NCI-H146 treated with DMSO at 0.1 percent for 48 hours (cell line): ENCODE measurements at regions not wholly inside any gene's neighbourhood (a gene's known extent, or its start where the extent isn't known, plus 50 kb on each side); places are given as distances from the start of the nearest gene placed in this dataset.
"Not testable (repeated sequence)": the region's sequence is repeated elsewhere in the genome, so short reads cannot be mapped to it uniquely, and the experiment has no call there.

Experiments used
- DNase-seq: peaks from one replicate; lab custom pipeline; 2025; ENCODE audit not compliant: unreplicated experiment; lab: John Stamatoyannopoulos, UW

DNA sequence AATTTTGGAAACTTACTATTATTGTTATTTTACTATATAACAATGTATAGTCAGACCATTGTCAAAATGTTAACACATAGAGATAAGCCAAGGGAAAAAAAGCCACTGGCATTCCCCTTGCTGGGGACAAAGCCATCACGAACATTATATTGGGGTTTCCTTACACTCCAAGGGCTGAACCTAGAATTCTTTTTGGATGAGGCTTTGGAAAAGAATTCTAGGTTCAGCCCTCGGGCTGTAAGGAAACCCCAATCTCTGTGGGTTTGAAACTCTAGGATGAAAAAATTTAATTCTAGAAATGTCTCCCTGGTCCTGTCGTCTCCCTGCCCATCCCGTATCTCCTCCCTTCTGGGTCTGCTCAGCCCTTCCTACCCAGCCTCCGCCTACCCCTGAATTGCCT is 67.0 kb upstream of the SMAD6 start:
- DNase-seq, result no peak

DNA sequence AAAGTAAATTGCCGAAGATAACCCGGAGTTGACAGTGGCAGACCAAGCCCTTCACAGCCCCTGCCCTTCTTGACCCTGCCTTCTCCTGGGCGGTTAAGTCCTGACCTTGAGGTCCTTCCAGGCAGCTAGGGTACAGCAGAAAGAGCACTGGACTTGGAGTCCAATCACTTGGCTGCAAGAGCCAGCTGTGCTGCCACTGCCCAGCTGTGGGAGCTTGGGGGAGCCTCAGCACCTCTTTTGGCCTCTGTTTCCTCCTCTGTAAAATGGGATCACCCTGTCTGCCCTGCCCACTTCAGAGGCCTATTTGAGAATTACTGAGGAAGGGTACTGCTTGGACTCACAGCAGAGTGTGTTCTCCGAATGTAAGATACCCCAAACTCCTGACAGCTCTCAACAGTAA is 66.2 kb upstream of the SMAD6 start:
- no peak for DNase-seq

DNA sequence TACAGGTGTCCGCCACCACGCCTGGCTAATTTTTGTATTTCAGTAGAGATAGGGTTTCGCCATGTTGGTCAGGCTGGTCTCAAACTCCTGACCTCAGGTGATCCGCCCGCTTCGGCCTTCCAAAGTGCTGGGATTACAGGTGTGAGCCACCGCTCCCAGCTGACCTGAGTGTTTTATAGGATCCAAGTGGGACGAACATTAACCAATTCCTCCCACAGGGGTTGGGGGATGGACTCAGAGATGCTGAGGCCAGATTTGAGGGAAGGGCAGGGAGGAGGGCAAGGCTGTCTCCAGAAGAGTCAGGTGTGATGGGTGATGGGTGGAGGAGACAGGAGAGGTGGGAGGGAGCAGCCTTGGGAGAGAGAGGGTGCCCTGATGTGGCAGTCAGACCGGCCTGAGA is 65.0 kb upstream of the SMAD6 start:
- DNase-seq, result not testable (repeated sequence)

DNA sequence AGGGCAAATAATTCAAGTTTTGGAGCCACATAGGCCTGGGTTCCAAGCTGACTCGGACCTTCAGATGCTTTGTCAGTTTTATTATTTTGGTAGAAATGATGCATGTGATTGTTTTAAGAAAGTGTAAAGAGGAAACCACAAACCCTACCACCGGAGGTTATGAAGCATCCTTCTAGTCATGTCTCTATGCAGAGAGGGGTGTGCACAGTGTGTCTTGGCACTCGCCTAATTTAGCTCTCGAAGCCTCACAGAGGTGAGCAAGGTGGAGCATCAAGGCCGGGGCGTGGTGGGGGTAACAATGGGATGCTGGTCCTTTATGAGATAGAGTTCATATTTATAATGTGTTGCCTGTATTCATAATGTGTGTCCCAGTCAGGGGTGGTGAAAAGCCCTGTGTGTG is 63.7 kb upstream of the SMAD6 start:
- DNase-seq, result no peak

DNA sequence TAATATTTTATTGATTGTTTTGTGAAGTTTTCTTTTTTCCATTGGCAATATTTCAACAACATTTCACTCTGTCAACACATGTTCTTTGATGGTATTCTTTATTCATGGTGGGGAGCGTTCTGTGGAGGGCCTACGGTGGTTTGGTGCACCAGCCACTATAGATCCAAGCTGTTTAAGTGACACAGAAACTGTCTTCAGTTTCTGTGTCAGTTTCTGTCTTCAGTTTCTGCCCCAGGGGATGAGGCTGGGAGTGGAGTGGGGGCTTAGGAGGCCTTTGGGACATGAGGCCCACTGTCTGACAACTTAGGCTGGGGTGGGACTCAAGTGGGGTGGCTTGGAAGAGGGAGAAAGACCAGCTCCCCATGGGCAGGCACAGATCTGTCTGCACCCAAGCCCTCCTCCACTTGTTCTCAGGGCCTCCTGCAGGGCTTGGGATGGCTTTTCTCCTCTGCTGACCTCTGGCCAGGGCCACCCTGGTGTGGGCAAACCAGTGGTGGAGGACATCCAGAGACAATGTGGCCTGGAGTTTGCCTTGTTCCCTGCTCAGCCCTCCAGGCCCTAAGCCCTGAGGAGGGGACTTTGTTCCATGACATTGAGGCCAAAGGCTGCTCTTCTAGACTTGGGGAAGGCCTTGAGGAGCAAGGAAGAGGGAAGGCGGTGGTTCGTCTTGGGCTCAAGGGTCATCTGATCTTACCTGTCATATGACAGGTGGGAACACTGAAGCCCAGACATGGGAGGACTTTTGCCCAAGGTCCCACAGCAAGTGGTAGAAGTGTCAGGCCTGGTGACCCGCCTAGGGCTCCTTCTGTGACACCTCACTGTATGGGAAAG is 60.3 kb upstream of the SMAD6 start:
- DNase-seq, result no peak

DNA sequence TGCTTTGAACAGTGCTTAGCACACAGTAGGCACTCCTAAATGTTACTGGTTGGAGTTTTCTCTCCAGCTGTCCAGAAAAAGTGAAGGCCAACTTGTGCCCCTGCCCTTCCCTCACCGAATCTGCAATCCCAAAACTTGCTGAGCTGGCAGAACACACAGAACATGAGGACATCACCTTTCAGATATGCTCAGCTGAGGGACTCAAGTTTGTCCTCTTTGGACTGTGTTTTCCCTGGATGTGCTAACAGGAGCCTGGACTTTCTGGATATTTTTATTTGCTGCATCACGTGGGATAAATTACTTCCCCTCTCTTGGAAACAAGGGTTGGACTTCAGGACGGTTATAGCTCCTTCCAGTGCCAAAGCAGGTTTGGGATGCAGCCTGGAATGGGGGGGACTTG is 59.5 kb upstream of the SMAD6 start:
- DNase-seq, result no peak

DNA sequence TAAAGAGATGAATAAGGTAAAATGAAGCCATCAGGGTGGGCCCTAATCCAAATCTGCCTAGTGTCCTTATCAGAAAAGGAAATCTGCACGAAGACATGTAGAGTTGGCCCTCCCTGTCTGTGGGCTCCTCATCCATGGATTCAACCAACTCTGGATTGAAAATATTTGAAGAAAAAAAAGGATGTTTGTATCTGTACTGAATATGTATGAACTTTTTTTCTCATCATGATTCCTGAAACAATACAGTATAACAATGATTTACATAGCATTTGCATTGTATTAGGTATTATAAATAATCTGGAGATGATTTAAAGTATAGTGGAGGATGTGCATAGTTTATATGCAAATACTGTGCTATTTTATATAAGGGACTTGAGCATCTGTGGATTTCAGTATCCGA is 59.0 kb upstream of the SMAD6 start:
- no peak for DNase-seq

DNA sequence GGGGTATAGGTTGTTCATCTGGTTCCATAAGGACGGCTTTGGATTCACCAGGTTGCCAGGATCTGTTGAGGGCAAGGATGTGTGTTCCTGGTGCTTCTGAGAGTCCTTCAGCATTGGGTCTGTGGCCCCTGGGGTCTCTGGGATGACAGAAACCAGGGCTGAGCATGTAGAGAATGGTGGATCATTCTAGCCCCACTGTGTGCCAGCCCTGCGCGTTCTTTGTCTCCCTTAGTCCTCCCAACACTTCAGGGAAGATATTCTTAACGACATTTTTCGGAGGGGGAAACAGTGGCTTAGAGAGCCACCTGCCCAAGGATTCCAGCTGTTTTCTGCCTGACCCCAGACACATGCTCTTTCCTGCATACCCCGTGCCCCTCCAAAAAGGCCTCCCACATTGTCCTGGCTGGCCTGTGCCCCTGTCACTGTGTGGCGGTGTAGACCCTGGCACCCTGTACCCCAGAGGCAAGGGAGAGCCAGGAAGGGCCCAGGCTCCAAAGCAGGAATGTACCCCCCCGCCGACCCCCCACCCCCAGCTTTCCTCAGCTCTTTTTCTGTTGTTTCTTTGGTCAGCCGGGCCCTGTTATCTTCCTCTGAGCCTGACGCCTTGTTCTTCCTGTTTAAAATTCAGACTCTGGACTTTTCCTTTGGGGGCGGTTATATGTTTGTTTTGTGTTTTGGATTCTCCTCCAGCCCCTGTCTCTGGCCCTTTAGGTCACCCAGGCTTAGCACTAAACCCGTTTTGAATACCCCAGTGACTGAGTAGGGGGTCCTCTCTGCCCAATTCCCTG is 57.8 kb upstream of the SMAD6 start:
- no peak for DNase-seq

DNA sequence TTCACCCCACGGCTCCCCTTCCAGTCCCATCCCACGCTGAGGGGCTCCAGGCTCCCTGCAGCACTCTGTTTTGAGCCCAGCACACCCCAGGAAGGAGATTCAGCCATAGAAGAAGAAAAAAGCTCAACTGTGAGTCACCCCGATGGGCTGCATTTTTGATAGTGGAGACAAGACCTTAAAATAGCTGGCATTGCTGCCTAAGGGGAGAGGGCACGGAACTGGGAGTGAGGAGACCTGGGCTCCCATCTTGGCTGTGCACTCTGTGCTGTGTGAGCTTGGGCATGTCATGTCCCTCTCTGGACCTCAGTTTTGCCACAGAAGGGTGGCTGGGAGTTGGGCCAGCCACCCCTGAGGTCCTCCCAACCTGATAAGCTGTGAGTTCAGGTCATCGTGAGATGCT is 57.2 kb upstream of the SMAD6 start:
- no peak for DNase-seq

DNA sequence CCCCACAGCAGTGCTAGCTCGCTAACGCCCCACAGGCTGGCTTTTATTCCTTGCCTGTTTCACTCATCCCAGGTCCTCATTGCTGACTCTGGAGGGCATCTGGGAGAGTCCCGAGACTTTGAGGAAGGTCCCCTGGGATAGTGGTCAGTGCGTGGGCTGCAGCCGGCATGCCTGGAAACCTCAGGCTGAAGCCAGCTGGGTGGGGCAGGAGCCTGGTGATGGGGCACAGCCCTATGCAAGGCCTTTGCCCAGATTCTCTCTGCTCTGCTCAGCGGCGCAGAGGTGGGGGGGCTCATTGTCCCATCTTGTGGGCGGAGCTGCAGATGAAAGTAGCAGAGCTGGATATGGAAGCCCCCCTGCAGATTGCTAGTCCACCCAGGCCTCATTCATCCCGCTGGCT is 55.7 kb upstream of the SMAD6 start:
- no peak for DNase-seq

DNA sequence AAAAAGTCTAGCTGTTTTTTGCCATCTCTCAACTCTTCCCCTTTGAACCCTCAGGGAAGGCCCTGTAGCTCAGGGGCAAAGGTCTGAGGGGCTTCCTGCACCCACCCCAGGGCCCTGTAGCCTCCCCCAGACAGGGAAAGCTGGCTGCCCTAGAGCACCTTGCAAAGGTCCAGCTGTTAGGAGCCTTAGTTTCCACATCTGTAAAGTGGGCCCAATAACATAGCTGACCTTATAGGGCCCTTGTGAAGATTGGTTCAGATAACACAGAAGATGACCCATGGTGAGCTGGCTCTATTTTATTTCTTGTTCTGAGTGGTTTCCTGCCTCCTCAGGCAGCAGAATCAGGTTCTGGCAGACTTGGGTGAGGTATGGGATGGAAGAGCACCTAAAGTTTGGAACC is 55.2 kb upstream of the SMAD6 start:
- no peak for DNase-seq

DNA sequence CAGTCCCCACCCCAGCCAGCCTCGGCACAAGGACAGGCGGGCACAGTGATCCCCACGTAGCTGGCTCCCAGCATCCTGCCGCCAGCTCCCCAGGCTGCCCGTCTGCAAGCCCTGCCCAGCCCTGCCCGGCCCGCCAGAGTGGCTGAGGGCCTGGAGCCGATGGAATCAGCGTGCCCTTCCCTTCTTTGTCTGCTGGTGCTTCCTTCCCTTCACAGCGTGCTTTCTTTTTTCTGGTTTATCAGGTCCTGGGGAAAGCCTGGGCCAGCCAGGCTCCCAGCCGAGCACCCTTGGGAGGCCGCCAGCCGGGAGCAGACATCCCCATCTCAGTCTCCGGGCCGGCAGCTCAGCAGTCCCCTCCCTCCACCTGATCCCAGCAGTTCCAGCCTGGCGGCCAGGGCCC is 54.7 kb upstream of the SMAD6 start:
- DNase-seq, result no peak

DNA sequence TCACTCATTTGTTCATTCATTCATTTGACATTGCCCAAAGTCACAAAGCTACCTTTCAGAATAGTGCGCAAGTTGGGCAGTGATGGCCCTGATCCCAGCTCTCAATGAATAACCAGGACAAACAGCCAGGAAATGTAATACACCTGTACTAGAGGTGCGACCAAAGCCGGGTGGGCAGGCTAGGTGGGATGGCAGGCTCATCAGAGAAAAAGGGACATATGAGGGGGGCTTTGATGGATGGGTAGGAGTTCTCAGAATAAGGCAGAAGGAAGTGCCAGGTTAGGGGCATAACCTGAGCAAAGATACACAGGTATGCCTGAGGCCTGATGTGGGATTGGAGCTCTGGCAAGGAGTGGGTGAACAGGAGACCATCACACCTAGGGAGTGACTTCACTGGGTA is 53.4 kb upstream of the SMAD6 start:
- DNase-seq, result no peak

DNA sequence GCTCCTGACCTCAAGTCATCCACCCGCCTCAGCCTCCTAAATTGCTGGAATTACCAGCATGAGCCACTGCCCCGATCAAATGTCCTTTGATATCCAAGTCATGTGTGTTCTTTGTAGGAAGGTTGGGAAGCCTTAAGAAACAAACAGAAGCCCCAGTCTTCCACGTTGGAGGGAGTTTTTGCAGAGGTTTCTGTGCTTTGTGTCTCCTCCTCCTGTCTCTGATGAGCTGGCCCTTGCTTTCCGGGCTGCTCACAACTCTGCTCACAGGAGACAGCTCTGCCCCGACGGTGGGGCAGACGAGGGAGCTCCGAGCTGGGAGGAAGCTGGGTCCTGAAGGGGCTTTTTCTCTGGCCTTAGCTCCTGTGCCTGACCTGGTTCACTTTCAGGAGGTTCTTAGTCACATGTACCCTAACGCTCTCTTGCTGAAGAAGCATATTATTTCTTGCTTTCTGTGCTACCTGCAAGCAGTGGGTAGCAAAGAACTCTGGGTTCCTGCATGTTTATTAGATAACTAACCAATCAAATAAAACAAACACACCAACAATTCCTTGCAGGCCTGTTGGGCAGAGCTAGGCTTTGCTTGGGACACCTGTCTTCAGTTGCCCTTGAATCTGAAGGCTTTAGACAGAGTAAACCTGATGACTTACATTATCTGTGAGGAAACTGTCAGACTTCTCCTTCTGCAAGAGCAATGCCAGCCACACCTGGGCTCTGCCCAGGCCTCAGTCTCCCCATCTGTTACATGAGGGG is 52.6 kb upstream of the SMAD6 start:
- no peak for DNase-seq

DNA sequence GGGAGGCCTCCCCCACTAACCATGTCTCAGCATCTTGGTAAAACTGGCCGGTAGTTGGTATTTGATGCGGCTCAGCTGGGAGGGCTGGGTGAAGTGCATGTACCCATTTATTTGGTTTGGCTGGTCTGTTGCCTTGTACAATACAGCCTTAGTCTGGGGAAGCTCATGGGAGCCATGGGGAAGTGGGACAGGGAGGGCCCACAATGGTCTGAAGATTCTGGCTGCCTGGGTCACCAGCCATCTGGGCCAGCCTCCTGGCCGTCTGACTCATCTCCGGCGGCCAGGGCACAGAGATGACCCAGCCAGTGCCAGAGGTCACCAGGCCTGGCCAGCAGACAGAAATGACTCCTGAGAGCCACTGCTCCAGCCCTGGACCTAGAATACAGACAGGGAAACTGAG is 51.6 kb upstream of the SMAD6 start:
- no peak for DNase-seq

DNA sequence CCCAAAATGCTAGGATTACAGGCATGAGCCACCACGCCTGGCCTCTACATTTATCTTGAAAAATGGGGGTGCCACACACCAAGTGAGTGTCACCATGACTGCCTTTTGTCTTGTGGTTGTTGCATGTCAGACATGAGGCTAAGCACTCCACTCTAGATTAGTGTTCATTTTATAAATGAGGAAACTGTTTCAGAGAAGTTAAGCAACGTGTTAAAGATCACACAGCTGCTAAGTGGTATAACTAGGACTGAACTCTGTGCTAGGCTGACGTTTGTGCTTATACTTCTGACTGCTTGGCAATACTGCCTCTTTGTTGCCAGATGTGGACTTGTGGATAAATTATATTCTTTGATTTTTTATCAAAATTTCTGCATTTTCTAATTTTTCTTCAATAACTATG is 50.8 kb upstream of the SMAD6 start:
- DNase-seq, result no peak

DNA sequence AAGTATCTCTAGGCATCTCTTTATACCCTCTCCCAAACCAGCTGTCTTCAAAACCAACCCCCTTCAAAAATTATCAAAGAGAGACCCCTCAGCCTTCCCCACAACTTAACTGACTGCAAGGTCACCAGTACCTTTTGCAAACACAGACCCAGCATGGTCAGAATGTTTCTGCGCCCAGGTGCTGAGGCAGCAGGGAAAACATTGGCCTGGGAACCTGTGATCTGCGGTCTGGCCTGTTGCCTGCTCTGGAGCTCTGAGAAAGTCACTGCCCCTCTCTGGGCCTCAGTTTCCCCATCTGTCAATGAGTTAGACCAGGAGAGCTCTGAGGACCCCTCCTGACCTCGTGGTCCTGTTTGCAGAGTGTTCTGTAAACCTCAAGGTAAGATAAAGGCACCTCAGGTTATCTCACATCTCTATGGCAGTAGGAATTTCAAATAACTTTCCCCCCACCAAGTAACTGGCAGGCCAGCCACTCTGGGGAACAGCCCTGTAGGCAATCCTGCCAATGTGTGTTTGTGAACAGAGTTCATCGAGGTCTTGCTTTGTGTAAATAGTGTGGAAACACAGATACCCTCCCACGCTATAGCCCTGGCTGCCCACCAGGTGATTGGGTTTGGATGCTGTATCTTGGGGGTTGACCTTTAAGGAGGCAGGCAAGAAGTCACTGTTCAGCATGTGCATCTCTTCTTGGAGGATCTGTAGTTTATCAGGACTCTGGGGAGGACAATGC is 50.0 kb upstream of the SMAD6 start:
- DNase-seq, result no peak
